Panc1 (cell line): ENCODE measurements at regions not wholly inside any gene's neighbourhood (a gene's known extent, or its start where the extent isn't known, plus 50 kb on each side); places are given as distances from the start of the nearest gene placed in this dataset.

Experiments used
- ATAC-seq: fragments of 200-7000 bp; cut with Tn5 transposase; 2 replicates; pipeline ENCODE4 v1.9.1; 2020; ENCODE audit warnings: mild to moderate bottlenecking, moderate library complexity
- BruUV-seq: library from RNA; stranded (reverse); fragments of 400-500 nt; replicated peaks from 2 replicates; lab custom pipeline; 2021; lab: Mats Ljungman, UMichigan
- CTCF ChIA-PET: fragments of 300-600 bp; sonication (Branson Sonifier 250); formaldehyde crosslinking; loops from one replicate; lab custom pipeline; 2022; ENCODE audit warnings: antibody characterized with exemption; lab: Charles Lee
- POLR2A ChIA-PET: fragments of 300-600 bp; sonication (Branson Sonifier 250); formaldehyde crosslinking; loops from one replicate; lab custom pipeline; 2022; ENCODE audit warnings: antibody characterized with exemption; lab: Charles Lee
- DNase-seq: peaks from one replicate; pipeline ENCODE4 v3.0.0-alpha.2; 2010; ENCODE audit warnings: low read depth, low spot score
- H3K27ac ChIP-seq: 2 replicates; pipeline ENCODE4 v1.5.1; 2011; ENCODE audit warnings: mild to moderate bottlenecking, low read length, inconsistent platforms
- H3K27me3 ChIP-seq: fragments of 200-500 bp; sonication (Bioruptor generic); 2 replicates; pipeline ENCODE4 v1.6.0; 2014; ENCODE audit warnings: low read length, inconsistent platforms; ENCODE audit not compliant: control insufficient read depth, insufficient read depth
- H3K36me3 ChIP-seq: fragments of 200-500 bp; sonication (Bioruptor generic); 2 replicates; pipeline ENCODE4 v1.5.1; 2014; ENCODE audit warnings: inconsistent platforms, mild to moderate bottlenecking, low read length, moderate library complexity; ENCODE audit not compliant: control insufficient read depth, insufficient read depth
- H3K4me1 ChIP-seq: 2 replicates; pipeline ENCODE4 v1.5.1; 2011; ENCODE audit warnings: inconsistent platforms, mild to moderate bottlenecking, low read length, moderate library complexity; ENCODE audit not compliant: control insufficient read depth, insufficient read depth
- H3K4me3 ChIP-seq, 2 experiments: 2 replicates each; pipeline ENCODE4 v1.5.1; 2011 to 2012; ENCODE audit warnings: low read depth in 2 of 2, low read length in 2 of 2, mild to moderate bottlenecking in 2 of 2, inconsistent platforms in 1 of 2, moderate library complexity in 1 of 2
- H3K9me3 ChIP-seq: fragments of 200-500 bp; sonication (Bioruptor generic); 2 replicates; pipeline ENCODE4 v1.5.1; 2014; ENCODE audit warnings: low read depth, mild to moderate bottlenecking, inconsistent platforms, low read length, moderate library complexity; ENCODE audit not compliant: control insufficient read depth, insufficient read depth
- POLR2AphosphoS5 ChIP-seq: IDR thresholded peaks from 2 replicates; pipeline ENCODE4 v1.6.1; 2012; ENCODE audit warnings: mild to moderate bottlenecking, low read depth, low read length, moderate library complexity
- REST ChIP-seq, 2 experiments: IDR thresholded peaks; 2 replicates each; pipeline ENCODE4 v1.6.1; 2011 to 2012; ENCODE audit warnings: low read depth in 2 of 2, control low read depth in 1 of 2, low read length in 1 of 2, mild to moderate bottlenecking in 1 of 2, moderate library complexity in 1 of 2; ENCODE audit not compliant: insufficient read depth in 1 of 2
- SIN3A ChIP-seq: IDR thresholded peaks from 2 replicates; pipeline ENCODE4 v1.6.1; 2012; ENCODE audit warnings: low read depth, mild to moderate bottlenecking, low read length, moderate library complexity, borderline replicate concordance; ENCODE audit not compliant: insufficient read depth
- TCF7L2 ChIP-seq: IDR thresholded peaks from 2 replicates; pipeline ENCODE4 v1.6.1; 2011; ENCODE audit warnings: mild to moderate bottlenecking, low read depth, low read length, inconsistent platforms
- in situ Hi-C: cut with HindIII; loops from 2 replicates; pipeline ENCODE4 v1.10.0; 2016; ENCODE audit warnings: low sequenced_read_pairs, low pct_unique_long_range_greater_than_20kb
- intact Hi-C: fragments of 100-400 bp; cut with micrococcal nuclease; formaldehyde crosslinking; loops from one replicate; pipeline ENCODE4 v1.10.0; 2022; ENCODE audit not compliant: unreplicated experiment
- TF ChIP-seq, protein P1 (sequence below): fragments of 450-650 bp; IDR thresholded peaks from 2 replicates; pipeline ENCODE4 v1.5.1; 2017; ENCODE audit warnings: mild to moderate bottlenecking

- no peak overlapping the region for H3K27ac ChIP-seq
- in situ Hi-C loops, result no loop called here
- BruUV-seq, result no TSS peak
- no peaks in the 10 kb centered on the region for H3K4me1 ChIP-seq
- H3K4me3 ChIP-seq, result no peak overlapping the region
- ATAC-seq (no peak), DNase-seq (no peak)
- intact Hi-C loops, result no loop called here
- ChIA-PET POLR2A (no interaction called here), CTCF (no interaction called here)
- TF ChIP-seq REST (IDR thresholded peaks at IDR 0.05; ENCODE audit: insufficient read depth in 1 of 2, low read depth in 2 of 2, low read length in 1 of 2), result no peak
- TF ChIP-seq, protein P1, sequence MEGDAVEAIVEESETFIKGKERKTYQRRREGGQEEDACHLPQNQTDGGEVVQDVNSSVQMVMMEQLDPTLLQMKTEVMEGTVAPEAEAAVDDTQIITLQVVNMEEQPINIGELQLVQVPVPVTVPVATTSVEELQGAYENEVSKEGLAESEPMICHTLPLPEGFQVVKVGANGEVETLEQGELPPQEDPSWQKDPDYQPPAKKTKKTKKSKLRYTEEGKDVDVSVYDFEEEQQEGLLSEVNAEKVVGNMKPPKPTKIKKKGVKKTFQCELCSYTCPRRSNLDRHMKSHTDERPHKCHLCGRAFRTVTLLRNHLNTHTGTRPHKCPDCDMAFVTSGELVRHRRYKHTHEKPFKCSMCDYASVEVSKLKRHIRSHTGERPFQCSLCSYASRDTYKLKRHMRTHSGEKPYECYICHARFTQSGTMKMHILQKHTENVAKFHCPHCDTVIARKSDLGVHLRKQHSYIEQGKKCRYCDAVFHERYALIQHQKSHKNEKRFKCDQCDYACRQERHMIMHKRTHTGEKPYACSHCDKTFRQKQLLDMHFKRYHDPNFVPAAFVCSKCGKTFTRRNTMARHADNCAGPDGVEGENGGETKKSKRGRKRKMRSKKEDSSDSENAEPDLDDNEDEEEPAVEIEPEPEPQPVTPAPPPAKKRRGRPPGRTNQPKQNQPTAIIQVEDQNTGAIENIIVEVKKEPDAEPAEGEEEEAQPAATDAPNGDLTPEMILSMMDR, result no peak
- H3K27me3 ChIP-seq, result no peaks in the 10 kb centered on the region
- no peaks in the 10 kb centered on the region for H3K9me3 ChIP-seq
- H3K36me3 ChIP-seq, result no peaks in the 10 kb centered on the region
These were observed 742.8 kb upstream of the TBX3 start for GRCh38 chr12:115426732-115427131.

DNA sequence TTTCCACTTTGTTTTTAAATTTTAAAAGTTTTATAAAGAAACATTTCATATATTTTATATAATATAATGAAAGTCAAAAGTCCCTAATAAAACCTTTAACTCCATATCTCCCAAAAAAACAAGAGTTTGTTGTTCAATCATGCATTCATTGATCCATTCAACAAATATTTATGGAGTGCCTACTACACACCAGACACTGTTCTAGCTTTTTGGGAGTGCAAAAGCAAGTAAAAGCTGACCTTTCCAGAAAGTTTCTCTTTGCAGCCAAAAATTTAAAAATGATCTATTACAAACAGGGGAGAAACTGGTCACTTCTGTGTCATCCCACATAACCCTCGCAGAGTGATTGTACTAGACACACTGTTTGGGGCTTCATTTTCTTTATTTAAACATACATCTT, 740.0 kb upstream of the TBX3 start:
- H3K9me3 ChIP-seq, result no peaks in the 10 kb centered on the region
- intact Hi-C loops, result no loop called here
- H3K27me3 ChIP-seq, result no peaks in the 10 kb centered on the region
- no TSS peak for BruUV-seq
- H3K36me3 ChIP-seq, result no peaks in the 10 kb centered on the region
- TF ChIP-seq TCF7L2, result no peak
- TF ChIP-seq, protein P1, result no peak
- no peak for TF ChIP-seq POLR2AphosphoS5
- no peak for TF ChIP-seq SIN3A
- no peak for TF ChIP-seq REST (IDR thresholded peaks at IDR 0.05; ENCODE audit: insufficient read depth in 1 of 2, low read depth in 2 of 2, low read length in 1 of 2)
- H3K4me1 ChIP-seq, result no peaks in the 10 kb centered on the region
- CTCF ChIA-PET, result no interaction called here
- ATAC-seq (no peak), DNase-seq (no peak)
- in situ Hi-C loops, result no loop called here
- no peak overlapping the region for H3K27ac ChIP-seq
- POLR2A ChIA-PET, result no interaction called here
- no peak overlapping the region for H3K4me3 ChIP-seq
